BLaER1 treated with 17β-estradiol and CSF1 and Interleukin-3, amounts not matched to agents 10 nM and 100 nM (cell line): ENCODE measurements at regions not wholly inside any gene's neighbourhood (a gene's known extent, or its start where the extent isn't known, plus 50 kb on each side); places are given as distances from the start of the nearest gene placed in this dataset.

Experiments used
- H3K27ac ChIP-seq, 11 experiments: shearing (Covaris generic); formaldehyde crosslinking; 2 replicates each; pipeline ENCODE4 v1.8.1; 2022
- H3K27me3 ChIP-seq, 11 experiments: shearing (Covaris generic); formaldehyde crosslinking; 2 replicates each; pipeline ENCODE4 v1.8.1; 2022
- H3K36me3 ChIP-seq, 11 experiments: shearing (Covaris generic); formaldehyde crosslinking; 2 replicates each; pipeline ENCODE4 v1.8.1; 2022
- H3K4me1 ChIP-seq, 10 experiments: shearing (Covaris generic); formaldehyde crosslinking; 2 replicates each; pipeline ENCODE4 v1.8.1; 2022
- H3K4me2 ChIP-seq, 11 experiments: shearing (Covaris generic); formaldehyde crosslinking; 2 replicates each; pipeline ENCODE4 v1.8.1; 2022
- H3K4me3 ChIP-seq, 10 experiments: shearing (Covaris generic); formaldehyde crosslinking; 2 replicates each; pipeline ENCODE4 v1.8.1; 2022
- H3K9ac ChIP-seq, 11 experiments: shearing (Covaris generic); formaldehyde crosslinking; 2 replicates each; pipeline ENCODE4 v1.8.1; 2022
- H3K9me3 ChIP-seq, 11 experiments: shearing (Covaris generic); formaldehyde crosslinking; replicated peaks in 1 of 11; 2 replicates each; pipeline ENCODE4 v1.8.1; 2022
- H4K20me1 ChIP-seq, 11 experiments: shearing (Covaris generic); formaldehyde crosslinking; 2 replicates each; pipeline ENCODE4 v1.8.1; 2022
- Cebpa-rat ChIP-seq, 11 experiments: shearing (Covaris generic); IDR thresholded peaks; 2 replicates each; pipeline ENCODE4 v1.8.1; 2022

GRCh38 chr3:159837725-159838124 is 150.9 kb upstream of the IL12A start:
- Histone ChIP-seq H3K27me3 (no peaks in the 10 kb centered on the region), H3K4me2 (peak overlapping the region in 7 of 11 experiments; percentile 6 to 32 (median 20); a peak in 9 of 22 replicates), H3K27ac (peak overlapping the region in 1 of 11 experiments; percentile 8; a peak in 2 of 22 replicates), H3K36me3 (no peaks in the 10 kb centered on the region), H3K4me1 (peaks cover 1 to 35% (median 28%) of the 10 kb centered on the region in 10 experiments; a peak in 18 of 20 replicates), H4K20me1 (no peaks in the 10 kb centered on the region), H3K4me3 (no peak overlapping the region), H3K9me3 (peaks cover 0 to 6% (median 0%) of the 10 kb centered on the region in 11 experiments; a peak in 4 of 22 replicates), H3K9ac (no peak overlapping the region; a peak in 1 of 22 replicates)
- TF ChIP-seq Cebpa-rat (IDR thresholded peaks at IDR 0.05) = no peak

GRCh38 chr3:159838938-159839337 is 149.7 kb upstream of the IL12A start:
- no peak overlapping the region for H3K4me2 ChIP-seq
- H3K27ac ChIP-seq = 0 out of 22 replicates have a peak overlapping the region, but pooled peaks of 1 of the 11 experiments have one; percentile 16
- peaks cover 3 to 24% (median 19%) of the 10 kb centered on the region in 10 experiments; a peak in 19 of 20 replicates for H3K4me1 ChIP-seq

DNA sequence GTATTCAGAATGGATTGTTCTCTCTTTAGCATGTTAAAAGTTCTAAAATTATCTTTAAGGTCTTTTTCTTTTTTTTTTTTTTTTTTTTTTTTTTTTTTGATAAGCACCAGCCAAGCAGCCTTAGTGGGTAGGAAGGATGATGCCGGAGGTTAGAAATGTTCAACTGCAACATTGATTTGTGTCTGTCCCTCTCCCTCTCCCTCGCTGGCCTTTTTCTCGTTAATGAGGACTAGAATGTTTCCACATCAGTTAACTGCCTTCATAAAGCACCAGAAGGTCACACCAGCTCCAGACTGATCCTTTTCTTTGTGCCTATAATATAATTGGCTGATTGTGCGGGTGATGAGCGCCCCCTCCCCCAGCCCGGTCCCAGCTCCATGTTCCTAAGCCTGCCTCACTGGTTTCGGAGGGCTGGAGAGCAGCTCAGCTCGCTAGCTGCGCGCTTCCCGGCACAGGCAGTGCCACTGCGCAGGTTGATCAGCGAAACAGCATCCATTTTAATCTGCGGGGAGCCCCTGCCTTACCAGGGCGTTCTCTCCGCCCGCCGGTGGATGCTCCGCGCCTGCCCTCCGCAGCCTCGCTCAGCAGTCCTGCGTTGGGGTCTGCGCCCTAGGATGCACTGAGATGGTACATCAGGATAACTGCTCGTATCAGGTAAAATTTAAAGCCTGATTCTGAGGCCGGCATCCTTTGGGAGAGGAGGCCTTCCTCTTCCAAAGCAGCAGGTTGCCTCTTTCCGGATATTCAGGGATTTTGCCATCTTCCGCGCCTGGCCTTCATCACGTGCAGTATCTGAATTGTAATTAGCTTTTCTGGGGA is 148.9 kb upstream of the IL12A start, which contains the start of gene SCHIP1:
SCHIP1 (plus strand) TSS at position 301 of the 819 bp plus-strand sequence.
- H3K4me3 ChIP-seq = no peak within 1 kb of the TSS
- peaks cover 11 to 32% (median 24%) of the 10 kb centered on the region in 10 experiments for H3K4me1 ChIP-seq
- no peak within 1 kb of the TSS for H3K9ac ChIP-seq
- 0 out of 22 replicates have a peak within 1 kb of the TSS, but pooled peaks of 1 of the 11 experiments have one; percentile 16 for H3K27ac ChIP-seq
- H4K20me1 ChIP-seq = no peaks in the 10 kb centered on the region
- H3K27me3 ChIP-seq = no peaks in the 10 kb centered on the region
- no peak within 1 kb of the TSS; a peak in 1 of 22 replicates for H3K4me2 ChIP-seq
- H3K36me3 ChIP-seq = no peaks in the 10 kb centered on the region
- no peak for TF ChIP-seq Cebpa-rat (IDR thresholded peaks at IDR 0.05)
- peaks cover 0 to 6% (median 0%) of the 10 kb centered on the region in 11 experiments; a peak in 4 of 22 replicates for H3K9me3 ChIP-seq

More at GRCh38 chr3:159838938-159839337, 149.7 kb upstream of the IL12A start:
- H3K4me3 ChIP-seq = no peak overlapping the region
- peaks cover 0 to 6% (median 0%) of the 10 kb centered on the region in 11 experiments; a peak in 4 of 22 replicates for H3K9me3 ChIP-seq
- TF ChIP-seq Cebpa-rat (IDR thresholded peaks at IDR 0.05) = no peak
- no peaks in the 10 kb centered on the region for H3K36me3 ChIP-seq
- no peaks in the 10 kb centered on the region for H3K27me3 ChIP-seq
- no peaks in the 10 kb centered on the region for H4K20me1 ChIP-seq
- no peak overlapping the region for H3K9ac ChIP-seq

GRCh38 chr3:159840703-159841299 is 147.8 kb upstream of the IL12A start:
- H3K9me3 ChIP-seq = peaks cover 0 to 6% (median 0%) of the 10 kb centered on the region in 11 experiments; a peak in 5 of 22 replicates
- no peak overlapping the region for H3K4me2 ChIP-seq
- H3K27me3 ChIP-seq = no peaks in the 10 kb centered on the region
- peaks cover 18 to 39% (median 29%) of the 10 kb centered on the region in 10 experiments for H3K4me1 ChIP-seq
- no peaks in the 10 kb centered on the region for H3K36me3 ChIP-seq
- no peak for TF ChIP-seq Cebpa-rat (IDR thresholded peaks at IDR 0.05)
- H3K9ac ChIP-seq = no peak overlapping the region
- H4K20me1 ChIP-seq = no peaks in the 10 kb centered on the region
- H3K27ac ChIP-seq = no peak overlapping the region
- no peak overlapping the region for H3K4me3 ChIP-seq

- Histone ChIP-seq H3K4me3 (no peak overlapping the region), H4K20me1 (no peaks in the 10 kb centered on the region), H3K27ac (no peak overlapping the region), H3K9ac (no peak overlapping the region), H3K4me1 (peaks cover 17 to 38% (median 28%) of the 10 kb centered on the region in 10 experiments), H3K9me3 (peaks cover 0 to 6% (median 0%) of the 10 kb centered on the region in 11 experiments; a peak in 5 of 22 replicates), H3K4me2 (no peak overlapping the region), H3K27me3 (no peaks in the 10 kb centered on the region), H3K36me3 (no peaks in the 10 kb centered on the region)
- TF ChIP-seq Cebpa-rat (IDR thresholded peaks at IDR 0.05) = no peak
These were observed 146.9 kb upstream of the IL12A start for GRCh38 chr3:159841766-159842165.

DNA sequence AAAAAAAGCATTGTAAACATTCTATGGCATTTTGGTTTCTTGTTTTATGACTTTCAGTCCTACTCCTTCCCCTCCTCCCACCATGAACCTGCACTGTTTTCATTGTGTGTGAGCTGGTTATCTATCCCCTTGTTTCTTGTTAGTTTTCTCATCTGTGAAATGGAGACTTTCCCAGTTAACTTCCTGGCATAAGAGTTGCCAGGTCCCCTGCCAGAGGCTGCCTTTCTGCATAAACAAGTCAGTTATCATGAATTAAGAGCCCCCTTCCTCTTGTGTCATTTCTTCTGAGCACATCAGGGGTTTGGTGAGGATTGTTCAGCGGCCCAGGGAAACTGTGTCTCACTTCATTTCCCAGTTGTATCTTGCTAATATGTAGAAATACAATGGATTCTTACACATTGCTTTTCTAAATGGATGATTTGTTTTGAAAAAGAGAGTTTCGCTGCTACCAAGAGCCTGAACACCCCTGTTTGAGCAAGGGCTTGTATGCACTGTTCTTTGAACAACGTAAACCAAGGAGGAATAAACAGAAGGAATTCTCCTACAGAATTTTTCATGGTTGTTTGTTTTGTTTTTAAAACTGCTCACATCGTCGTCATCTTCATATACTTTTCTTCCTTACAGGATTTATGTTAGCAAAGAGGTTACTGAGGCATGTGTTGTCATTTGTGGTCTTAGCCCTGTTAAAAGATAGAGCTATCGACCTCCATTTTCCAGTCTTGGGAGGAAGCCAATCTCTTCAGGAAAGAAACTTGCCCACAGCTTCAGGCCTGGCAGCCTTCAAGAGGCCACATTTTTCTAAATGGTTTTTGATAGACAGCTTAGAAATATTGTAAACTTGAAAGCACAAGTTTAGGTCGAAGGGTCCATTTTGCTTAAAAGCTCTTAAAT is 144.6 kb upstream of the IL12A start:
- no peaks in the 10 kb centered on the region for H3K27me3 ChIP-seq
- no peak overlapping the region for H3K4me3 ChIP-seq
- H3K27ac ChIP-seq = peak overlapping the region in 6 of 11 experiments; percentile 19 to 36 (median 26); a peak in 7 of 22 replicates
- peak overlapping the region in 9 of 11 experiments; percentile 1 to 66 (median 60); a peak in 17 of 22 replicates for H3K4me2 ChIP-seq
- no peaks in the 10 kb centered on the region for H3K36me3 ChIP-seq
- peaks cover 0 to 27% (median 16%) of the 10 kb centered on the region in 10 experiments; a peak in 18 of 20 replicates for H3K4me1 ChIP-seq
- peaks cover 0 to 19% (median 11%) of the 10 kb centered on the region in 11 experiments; a peak in 17 of 22 replicates for H3K9me3 ChIP-seq
- H4K20me1 ChIP-seq = no peaks in the 10 kb centered on the region
- H3K9ac ChIP-seq = no peak overlapping the region
- TF ChIP-seq Cebpa-rat (IDR thresholded peaks at IDR 0.05) = no peak

DNA sequence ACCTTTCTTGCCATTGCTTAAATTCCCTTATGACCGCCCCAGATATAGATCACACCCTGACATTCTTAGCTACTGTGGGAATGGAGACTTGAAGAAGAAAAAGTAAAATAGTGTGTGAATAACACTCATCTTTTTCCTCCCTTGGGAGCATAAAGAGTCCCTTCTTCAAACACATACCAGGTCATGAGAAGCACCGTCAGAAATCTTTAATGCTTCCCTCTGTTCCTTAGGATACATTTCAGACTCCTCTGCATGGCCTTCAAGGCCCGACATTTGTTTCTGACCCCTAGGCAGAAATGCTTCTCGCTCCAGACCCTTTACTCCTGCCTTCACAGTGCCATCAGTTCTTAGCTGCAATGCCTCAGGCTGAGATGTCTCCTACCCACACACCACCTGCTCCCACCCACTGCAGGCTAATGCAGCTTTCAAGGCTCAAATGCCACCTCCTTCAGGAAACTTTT is 143.8 kb upstream of the IL12A start:
- Histone ChIP-seq H3K9me3 (peaks cover 6 to 24% (median 18%) of the 10 kb centered on the region in 11 experiments), H3K4me1 (peaks cover 0 to 31% (median 19%) of the 10 kb centered on the region in 10 experiments; a peak in 18 of 20 replicates), H3K4me3 (no peak overlapping the region), H3K27ac (peak overlapping the region in 6 of 11 experiments; percentile 4 to 36 (median 26); a peak in 7 of 22 replicates), H3K36me3 (no peaks in the 10 kb centered on the region; a peak in 2 of 22 replicates), H3K27me3 (no peaks in the 10 kb centered on the region), H3K4me2 (peak overlapping the region in 9 of 11 experiments; percentile 1 to 66 (median 60); a peak in 17 of 22 replicates), H4K20me1 (no peaks in the 10 kb centered on the region), H3K9ac (no peak overlapping the region)
- no peak for TF ChIP-seq Cebpa-rat (IDR thresholded peaks at IDR 0.05)

DNA sequence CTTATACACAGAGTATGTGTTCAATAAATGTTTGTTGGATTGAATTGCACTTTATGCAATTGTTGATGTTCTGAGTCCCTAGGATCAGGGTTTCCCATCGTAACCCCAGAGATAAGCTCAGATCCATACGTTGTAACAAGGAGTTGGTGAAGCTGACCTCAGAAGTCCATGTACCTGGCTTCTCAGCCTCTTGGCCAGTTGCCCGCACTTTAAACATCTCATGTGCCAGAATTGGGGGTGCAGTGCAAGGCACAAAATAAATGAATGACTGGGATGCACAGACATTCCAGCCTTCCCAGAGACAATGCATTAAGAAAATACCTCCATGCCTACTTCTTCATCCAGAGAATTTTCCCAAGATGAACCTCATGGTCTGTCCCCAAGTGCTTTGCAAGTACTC is 142.9 kb upstream of the IL12A start:
- H3K4me1 ChIP-seq = peaks cover 0 to 40% (median 25%) of the 10 kb centered on the region in 10 experiments; a peak in 19 of 20 replicates
- H3K27ac ChIP-seq = no peak overlapping the region
- H3K36me3 ChIP-seq = no peaks in the 10 kb centered on the region; a peak in 2 of 22 replicates
- no peaks in the 10 kb centered on the region for H3K27me3 ChIP-seq
- TF ChIP-seq Cebpa-rat (IDR thresholded peaks at IDR 0.05) = no peak
- peaks cover 15 to 30% (median 26%) of the 10 kb centered on the region in 11 experiments for H3K9me3 ChIP-seq
- H4K20me1 ChIP-seq = no peaks in the 10 kb centered on the region
- H3K4me2 ChIP-seq = no peak overlapping the region
- H3K4me3 ChIP-seq = no peak overlapping the region
- H3K9ac ChIP-seq = no peak overlapping the region
